Caco-2 (cell line): ENCODE measurements at regions not wholly inside any gene's neighbourhood (a gene's known extent, or its start where the extent isn't known, plus 50 kb on each side); places are given as distances from the start of the nearest gene placed in this dataset.

Experiments
- BruUV-seq: library from RNA; stranded (reverse); fragments of 400-500 nt; replicated peaks from 2 replicates; lab custom pipeline; 2021; lab: Mats Ljungman, UMichigan
- CTCF ChIA-PET: fragments of 300-600 bp; sonication (Branson Sonifier 250); formaldehyde crosslinking; loops from one replicate; lab custom pipeline; 2022; ENCODE audit warnings: antibody characterized with exemption; lab: Charles Lee
- POLR2A ChIA-PET: fragments of 300-600 bp; sonication (Branson Sonifier 250); formaldehyde crosslinking; loops from one replicate; lab custom pipeline; 2022; ENCODE audit warnings: antibody characterized with exemption; lab: Charles Lee
- DNase-seq, 2 experiments: peaks; one replicate each; pipeline versions ENCODE4 v3.0.0 to v3.0.0-alpha.2; 2020 to 2022
- H3K27me3 ChIP-seq: replicated peaks from 2 replicates; pipeline ENCODE4 v1.6.0; 2011; ENCODE audit warnings: low read length; ENCODE audit not compliant: control insufficient read depth, insufficient read depth
- H3K36me3 ChIP-seq: 2 replicates; pipeline ENCODE4 v1.5.1; 2011; ENCODE audit warnings: low read length; ENCODE audit not compliant: control insufficient read depth, insufficient read depth
- H3K4me1 ChIP-seq: fragments of 250-450 bp; sonication (Bioruptor Pico); 2 replicates; pipeline ENCODE4 v1.5.1; 2020; ENCODE audit warnings: mild to moderate bottlenecking
- H3K4me3 ChIP-seq: 2 replicates; pipeline ENCODE4 v1.5.1; 2011; ENCODE audit warnings: low read depth, mild to moderate bottlenecking, control low read depth, low read length
- H3K9me3 ChIP-seq: fragments of 250-450 bp; sonication (Bioruptor Pico); 2 replicates; pipeline ENCODE4 v1.5.1; 2020; ENCODE audit warnings: mild to moderate bottlenecking, moderate library complexity
- H3K27ac Mint-ChIP-seq: one replicate; pipeline ENCODE4 v1.8.0; 2022; ENCODE audit warnings: mixed read lengths; ENCODE audit not compliant: unreplicated experiment
- H3K27me3 Mint-ChIP-seq: one replicate; pipeline ENCODE4 v1.8.0; 2022; ENCODE audit warnings: mixed read lengths; ENCODE audit not compliant: insufficient read depth, unreplicated experiment
- H3K36me3 Mint-ChIP-seq: one replicate; pipeline ENCODE4 v1.8.0; 2022; ENCODE audit warnings: mild to moderate bottlenecking, mixed read lengths; ENCODE audit not compliant: insufficient read depth, unreplicated experiment
- H3K4me1 Mint-ChIP-seq: one replicate; pipeline ENCODE4 v1.8.0; 2022; ENCODE audit warnings: low read depth, mixed read lengths; ENCODE audit not compliant: unreplicated experiment
- H3K4me3 Mint-ChIP-seq: one replicate; pipeline ENCODE4 v1.8.0; 2022; ENCODE audit warnings: mild to moderate bottlenecking, moderate library complexity, mixed read lengths; ENCODE audit not compliant: unreplicated experiment
- H3K9me3 Mint-ChIP-seq: one replicate; pipeline ENCODE4 v1.8.0; 2022; ENCODE audit warnings: mixed read lengths; ENCODE audit not compliant: unreplicated experiment
- intact Hi-C: fragments of 100-400 bp; cut with micrococcal nuclease; formaldehyde crosslinking; loops from one replicate; pipeline ENCODE4 v1.10.0; 2022; ENCODE audit not compliant: unreplicated experiment
- TF ChIP-seq, protein P1 (sequence below), 2 experiments: fragments of 200-600 bp in 1 of 2; IDR thresholded peaks; 1 replicate in 1 of 2; 2 replicates in 1 of 2; pipeline versions ENCODE4 v1.5.1 to v1.8.0; 2011 to 2022; ENCODE audit warnings: antibody characterized with exemption in 1 of 2, control low read depth in 1 of 2, inconsistent platforms in 1 of 2, low read depth in 1 of 2, low read length in 1 of 2, mild to moderate bottlenecking in 1 of 2, moderate library complexity in 1 of 2; ENCODE audit not compliant: insufficient read depth in 1 of 2, severe bottlenecking in 1 of 2, unreplicated experiment in 1 of 2

DNA sequence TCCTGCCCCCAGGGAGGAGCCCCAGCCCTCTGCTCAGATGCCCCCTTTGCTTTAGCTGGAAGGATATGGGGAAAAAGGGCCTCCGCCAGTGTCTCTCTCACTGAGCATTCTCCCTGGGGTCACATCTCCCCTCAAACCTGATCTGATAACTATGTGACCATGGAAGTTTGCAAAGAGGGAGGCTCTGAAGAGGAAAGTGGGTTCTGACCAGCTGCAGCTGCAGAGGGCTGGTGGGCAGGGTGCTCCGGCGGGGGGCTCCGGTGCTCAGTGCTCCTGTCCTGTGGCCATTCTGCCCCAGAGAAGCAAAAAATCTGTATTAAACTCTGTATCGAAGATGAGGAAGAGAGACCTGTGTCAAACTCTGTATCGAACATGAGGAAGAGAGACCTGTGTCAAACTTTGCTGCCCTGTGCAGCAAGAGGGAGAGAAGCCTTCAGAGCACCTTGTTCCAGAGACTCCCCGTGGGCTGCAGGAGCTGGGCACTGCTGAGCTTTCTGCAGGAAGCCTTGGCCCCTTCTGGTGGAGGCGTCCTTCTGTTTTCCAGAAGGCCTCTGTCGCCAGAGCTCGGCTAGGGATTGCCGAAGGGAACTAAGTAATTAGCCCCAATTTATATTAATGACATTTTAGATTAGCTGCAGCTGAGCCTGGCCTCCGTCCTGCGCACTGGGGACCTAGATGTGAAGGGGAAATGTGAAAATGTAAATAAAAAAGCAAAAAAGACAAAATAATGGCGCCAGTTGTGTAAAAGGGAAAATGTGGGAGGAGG is 186.2 kb upstream of the C1orf174 start:
- Mint-ChIP-seq H3K4me3 (no peak overlapping the region), H3K9me3 (no peaks in the 10 kb centered on the region), H3K4me1 (no peaks in the 10 kb centered on the region), H3K36me3 (no peaks in the 10 kb centered on the region), H3K27ac (no peak overlapping the region), H3K27me3 (peaks cover 15% of the 10 kb centered on the region)
- Histone ChIP-seq H3K4me1 (no peaks in the 10 kb centered on the region), H3K4me3 (no peak overlapping the region), H3K27me3 (no peaks in the 10 kb centered on the region), H3K9me3 (no peaks in the 10 kb centered on the region), H3K36me3 (no peaks in the 10 kb centered on the region)
- TF ChIP-seq, protein P1, sequence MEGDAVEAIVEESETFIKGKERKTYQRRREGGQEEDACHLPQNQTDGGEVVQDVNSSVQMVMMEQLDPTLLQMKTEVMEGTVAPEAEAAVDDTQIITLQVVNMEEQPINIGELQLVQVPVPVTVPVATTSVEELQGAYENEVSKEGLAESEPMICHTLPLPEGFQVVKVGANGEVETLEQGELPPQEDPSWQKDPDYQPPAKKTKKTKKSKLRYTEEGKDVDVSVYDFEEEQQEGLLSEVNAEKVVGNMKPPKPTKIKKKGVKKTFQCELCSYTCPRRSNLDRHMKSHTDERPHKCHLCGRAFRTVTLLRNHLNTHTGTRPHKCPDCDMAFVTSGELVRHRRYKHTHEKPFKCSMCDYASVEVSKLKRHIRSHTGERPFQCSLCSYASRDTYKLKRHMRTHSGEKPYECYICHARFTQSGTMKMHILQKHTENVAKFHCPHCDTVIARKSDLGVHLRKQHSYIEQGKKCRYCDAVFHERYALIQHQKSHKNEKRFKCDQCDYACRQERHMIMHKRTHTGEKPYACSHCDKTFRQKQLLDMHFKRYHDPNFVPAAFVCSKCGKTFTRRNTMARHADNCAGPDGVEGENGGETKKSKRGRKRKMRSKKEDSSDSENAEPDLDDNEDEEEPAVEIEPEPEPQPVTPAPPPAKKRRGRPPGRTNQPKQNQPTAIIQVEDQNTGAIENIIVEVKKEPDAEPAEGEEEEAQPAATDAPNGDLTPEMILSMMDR (IDR thresholded peaks at IDR 0.05; ENCODE audit: insufficient read depth in 1 of 2, low read depth in 1 of 2, low read length in 1 of 2, severe bottlenecking in 1 of 2, unreplicated experiment in 1 of 2): no peak
- intact Hi-C loops: no loop called here
- BruUV-seq: no TSS peak
- DNase-seq: no peak
- ChIA-PET POLR2A (no interaction called here), CTCF (no interaction called here)

DNA sequence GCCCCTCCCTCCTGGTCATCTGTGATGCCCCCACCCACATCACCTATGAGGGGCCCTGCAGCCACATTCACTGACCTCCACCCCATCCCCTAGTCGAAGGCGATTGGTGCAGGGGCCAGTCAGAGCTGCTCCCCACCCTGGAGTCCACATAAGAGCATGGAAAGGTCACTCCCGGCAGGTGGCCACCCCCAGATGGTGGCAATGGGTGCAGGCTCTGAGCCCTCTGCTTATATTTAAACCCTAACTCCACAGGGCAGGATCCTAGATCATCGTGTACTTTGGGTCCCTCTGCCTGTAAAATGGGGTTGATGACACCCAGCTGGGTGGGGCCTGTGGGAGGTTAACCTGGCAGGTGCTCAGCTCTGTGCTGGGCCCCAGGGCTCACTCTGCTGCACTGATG is 186.8 kb upstream of the C1orf174 start:
- DNase-seq: no peak
- Mint-ChIP-seq H3K36me3 (no peaks in the 10 kb centered on the region), H3K4me1 (no peaks in the 10 kb centered on the region), H3K9me3 (no peaks in the 10 kb centered on the region), H3K27me3 (peaks cover 15% of the 10 kb centered on the region), H3K27ac (no peak overlapping the region), H3K4me3 (no peak overlapping the region)
- ChIA-PET CTCF (no interaction called here), POLR2A (no interaction called here)
- no TSS peak for BruUV-seq
- Histone ChIP-seq H3K9me3 (no peaks in the 10 kb centered on the region), H3K4me1 (no peaks in the 10 kb centered on the region), H3K4me3 (no peak overlapping the region), H3K36me3 (no peaks in the 10 kb centered on the region), H3K27me3 (no peaks in the 10 kb centered on the region)
- TF ChIP-seq, protein P1 (IDR thresholded peaks at IDR 0.05; ENCODE audit: insufficient read depth in 1 of 2, low read depth in 1 of 2, low read length in 1 of 2, severe bottlenecking in 1 of 2, unreplicated experiment in 1 of 2): no peak
- intact Hi-C loops: no loop called here

DNA sequence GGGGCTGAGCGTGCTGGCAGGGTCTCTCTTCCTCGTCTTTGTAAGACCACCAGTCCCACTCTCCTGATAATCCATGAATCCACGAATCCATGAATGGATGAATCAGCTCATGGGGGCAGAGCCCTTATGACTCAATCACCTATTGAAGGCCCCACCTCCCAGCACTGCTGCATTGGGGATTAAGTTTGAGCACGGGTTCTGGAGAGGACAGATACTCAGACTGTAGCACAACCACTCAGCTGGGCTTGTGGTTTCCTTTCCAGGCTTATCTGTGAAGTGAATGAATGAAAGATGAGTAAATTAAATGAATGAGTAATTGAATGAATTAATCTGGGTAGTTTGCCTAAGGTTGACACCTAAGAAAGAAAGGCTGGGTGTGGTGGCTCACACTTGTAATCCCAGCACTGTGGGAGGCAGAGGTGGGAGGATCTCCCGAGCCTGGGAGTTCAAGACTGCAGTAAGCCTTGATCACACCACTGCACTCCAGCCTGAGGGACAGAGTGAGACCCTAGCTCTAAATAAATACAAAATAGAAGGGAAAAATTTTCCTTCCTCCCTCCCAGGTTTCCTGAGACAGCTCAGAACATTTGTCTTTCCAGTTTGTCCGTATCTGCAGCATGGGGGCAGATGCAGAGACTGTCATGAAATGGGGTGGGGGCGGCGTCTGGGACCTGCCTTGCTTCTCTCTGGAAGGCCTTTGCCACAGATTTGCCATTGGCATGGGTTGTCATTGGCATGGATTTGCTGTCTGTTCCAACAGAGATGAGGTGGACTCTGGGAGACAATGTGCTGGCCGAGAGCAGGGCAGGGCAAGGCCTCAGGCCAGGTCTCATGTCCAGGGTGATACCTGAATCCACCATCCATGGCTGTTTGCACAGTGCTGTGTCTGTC is 187.7 kb upstream of the C1orf174 start:
- Mint-ChIP-seq H3K9me3 (no peaks in the 10 kb centered on the region), H3K4me3 (no peak overlapping the region), H3K27me3 (peaks cover 15% of the 10 kb centered on the region), H3K27ac (no peak overlapping the region), H3K4me1 (no peaks in the 10 kb centered on the region), H3K36me3 (no peaks in the 10 kb centered on the region)
- Histone ChIP-seq H3K4me1 (no peaks in the 10 kb centered on the region), H3K9me3 (no peaks in the 10 kb centered on the region), H3K36me3 (no peaks in the 10 kb centered on the region), H3K4me3 (no peak overlapping the region), H3K27me3 (no peaks in the 10 kb centered on the region)
- CTCF ChIA-PET: no interaction called here
- no peak for DNase-seq
- POLR2A ChIA-PET: no interaction called here
- intact Hi-C loops: no loop called here
- TF ChIP-seq, protein P1 (IDR thresholded peaks at IDR 0.05; ENCODE audit: insufficient read depth in 1 of 2, low read depth in 1 of 2, low read length in 1 of 2, severe bottlenecking in 1 of 2, unreplicated experiment in 1 of 2): no peak
- no TSS peak for BruUV-seq
